ENCODE measurements at regions not wholly inside any gene's neighbourhood (a gene's known extent, or its start where the extent isn't known, plus 50 kb on each side); places are given as distances from the start of the nearest gene placed in this dataset.

DNA sequence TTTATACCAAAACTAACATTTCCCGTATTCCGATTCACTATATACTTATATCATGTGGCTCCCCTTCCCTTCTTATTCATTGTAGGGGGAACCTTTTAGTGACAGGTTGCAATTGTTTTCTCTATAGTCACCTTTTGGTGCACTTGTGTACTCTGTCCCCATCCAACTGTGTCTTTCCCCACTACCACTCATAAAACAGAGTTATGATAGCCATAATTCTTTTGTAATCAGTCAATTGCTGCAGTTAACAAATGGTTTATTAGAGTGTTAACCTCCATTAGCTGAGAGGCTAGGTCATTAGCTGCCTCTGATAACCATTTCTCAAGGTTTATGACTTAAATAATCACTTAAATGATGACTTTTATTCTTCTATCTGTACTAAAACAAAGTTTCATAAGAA, 338.1 kb upstream of the SEL1L start:
- Histone ChIP-seq H3K4me3 (ENCODE audit: low read length in 3 of 3) (no peak overlapping the region), H3K27me3 (ENCODE audit: control insufficient read depth, insufficient read depth, low read length) (no peaks in the 10 kb centered on the region), H3K4me1 (ENCODE audit: control insufficient read depth in 2 of 3, insufficient read depth in 2 of 3, low read depth in 1 of 3, low read length in 3 of 3) (no peaks in the 10 kb centered on the region), H3K9ac (ENCODE audit: low read length in 3 of 3) (no peak overlapping the region), H3K36me3 (ENCODE audit: control insufficient read depth in 2 of 3, insufficient read depth in 3 of 3, low read length in 3 of 3) (no peaks in the 10 kb centered on the region), H3K27ac (ENCODE audit: low read depth in 2 of 2, low read length in 2 of 2) (no peak overlapping the region), H3K9me3 (ENCODE audit: control insufficient read depth in 2 of 3, insufficient read depth in 1 of 3, low read length in 3 of 3) (no peaks in the 10 kb centered on the region)
- TF ChIP-seq, protein P1, sequence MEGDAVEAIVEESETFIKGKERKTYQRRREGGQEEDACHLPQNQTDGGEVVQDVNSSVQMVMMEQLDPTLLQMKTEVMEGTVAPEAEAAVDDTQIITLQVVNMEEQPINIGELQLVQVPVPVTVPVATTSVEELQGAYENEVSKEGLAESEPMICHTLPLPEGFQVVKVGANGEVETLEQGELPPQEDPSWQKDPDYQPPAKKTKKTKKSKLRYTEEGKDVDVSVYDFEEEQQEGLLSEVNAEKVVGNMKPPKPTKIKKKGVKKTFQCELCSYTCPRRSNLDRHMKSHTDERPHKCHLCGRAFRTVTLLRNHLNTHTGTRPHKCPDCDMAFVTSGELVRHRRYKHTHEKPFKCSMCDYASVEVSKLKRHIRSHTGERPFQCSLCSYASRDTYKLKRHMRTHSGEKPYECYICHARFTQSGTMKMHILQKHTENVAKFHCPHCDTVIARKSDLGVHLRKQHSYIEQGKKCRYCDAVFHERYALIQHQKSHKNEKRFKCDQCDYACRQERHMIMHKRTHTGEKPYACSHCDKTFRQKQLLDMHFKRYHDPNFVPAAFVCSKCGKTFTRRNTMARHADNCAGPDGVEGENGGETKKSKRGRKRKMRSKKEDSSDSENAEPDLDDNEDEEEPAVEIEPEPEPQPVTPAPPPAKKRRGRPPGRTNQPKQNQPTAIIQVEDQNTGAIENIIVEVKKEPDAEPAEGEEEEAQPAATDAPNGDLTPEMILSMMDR (IDR thresholded peaks at IDR 0.05; ENCODE audit: borderline replicate concordance, extremely low read depth, insufficient read depth): no peak
- intact Hi-C loops (cut with DNase I): no loop called here
- FAIRE-seq (no peak), DNase-seq (no peak)

DNA sequence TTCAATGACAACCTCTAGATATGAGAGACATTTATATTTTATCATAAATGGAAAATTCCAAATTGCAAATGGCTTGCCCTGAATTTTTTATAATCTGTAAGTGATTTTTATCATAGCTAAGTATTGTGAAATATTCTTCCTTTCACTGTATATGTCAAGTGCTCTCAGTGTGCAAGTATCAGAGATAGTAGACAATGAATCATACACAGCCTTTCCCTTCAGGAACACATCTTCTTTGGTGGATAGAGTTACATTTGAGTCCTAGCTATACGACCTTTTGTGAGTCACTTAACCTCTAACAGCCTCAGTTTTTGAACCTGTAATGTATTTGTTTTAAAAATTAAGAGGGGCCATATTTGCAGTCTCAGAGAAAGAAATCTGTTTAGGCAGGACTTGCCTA, 350.7 kb upstream of the SEL1L start:
- intact Hi-C loops (cut with DNase I): no loop called here
- TF ChIP-seq, protein P1 (IDR thresholded peaks at IDR 0.05; ENCODE audit: borderline replicate concordance, extremely low read depth, insufficient read depth): no peak
- H3K9ac ChIP-seq (ENCODE audit: low read length in 3 of 3): no peak overlapping the region
- H3K9me3 ChIP-seq (ENCODE audit: control insufficient read depth in 2 of 3, insufficient read depth in 1 of 3, low read length in 3 of 3): no peaks in the 10 kb centered on the region
- no peak for FAIRE-seq
- H3K4me3 ChIP-seq (ENCODE audit: low read length in 3 of 3): no peak overlapping the region
- H3K27me3 ChIP-seq (ENCODE audit: control insufficient read depth, insufficient read depth, low read length): no peaks in the 10 kb centered on the region
- no peak overlapping the region for H3K27ac ChIP-seq (ENCODE audit: low read depth in 2 of 2, low read length in 2 of 2)
- no peaks in the 10 kb centered on the region for H3K4me1 ChIP-seq (ENCODE audit: control insufficient read depth in 2 of 3, insufficient read depth in 2 of 3, low read depth in 1 of 3, low read length in 3 of 3)
- no peak for DNase-seq
- H3K36me3 ChIP-seq (ENCODE audit: control insufficient read depth in 2 of 3, insufficient read depth in 3 of 3, low read length in 3 of 3): no peaks in the 10 kb centered on the region

DNA sequence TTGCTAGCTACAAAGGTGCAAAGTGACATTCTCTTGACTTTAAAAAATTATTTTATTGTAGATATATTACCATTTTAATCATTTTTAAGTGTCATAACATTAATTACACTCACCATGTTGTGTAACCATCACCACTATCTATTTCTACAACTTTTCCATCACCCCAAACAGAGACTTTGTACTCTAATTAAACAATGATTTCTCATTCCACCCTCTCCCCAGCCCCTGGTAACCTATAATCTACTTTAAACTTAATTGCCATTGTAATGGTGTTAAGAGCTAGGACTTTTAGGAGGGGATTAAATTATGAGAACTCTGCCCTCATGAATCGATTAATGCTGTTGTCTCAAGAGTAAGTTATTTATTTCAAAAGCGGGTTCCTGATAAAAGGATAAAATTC, 352.9 kb upstream of the SEL1L start:
- Histone ChIP-seq H3K9ac (ENCODE audit: low read length in 3 of 3) (no peak overlapping the region), H3K27me3 (ENCODE audit: control insufficient read depth, insufficient read depth, low read length) (no peaks in the 10 kb centered on the region), H3K9me3 (ENCODE audit: control insufficient read depth in 2 of 3, insufficient read depth in 1 of 3, low read length in 3 of 3) (no peaks in the 10 kb centered on the region), H3K4me3 (ENCODE audit: low read length in 3 of 3) (no peak overlapping the region), H3K27ac (ENCODE audit: low read depth in 2 of 2, low read length in 2 of 2) (no peak overlapping the region), H3K4me1 (ENCODE audit: control insufficient read depth in 2 of 3, insufficient read depth in 2 of 3, low read depth in 1 of 3, low read length in 3 of 3) (no peaks in the 10 kb centered on the region), H3K36me3 (ENCODE audit: control insufficient read depth in 2 of 3, insufficient read depth in 3 of 3, low read length in 3 of 3) (no peaks in the 10 kb centered on the region)
- FAIRE-seq: no peak
- no peak for DNase-seq
- intact Hi-C loops (cut with DNase I): no loop called here
- TF ChIP-seq, protein P1 (IDR thresholded peaks at IDR 0.05; ENCODE audit: borderline replicate concordance, extremely low read depth, insufficient read depth): no peak

DNA sequence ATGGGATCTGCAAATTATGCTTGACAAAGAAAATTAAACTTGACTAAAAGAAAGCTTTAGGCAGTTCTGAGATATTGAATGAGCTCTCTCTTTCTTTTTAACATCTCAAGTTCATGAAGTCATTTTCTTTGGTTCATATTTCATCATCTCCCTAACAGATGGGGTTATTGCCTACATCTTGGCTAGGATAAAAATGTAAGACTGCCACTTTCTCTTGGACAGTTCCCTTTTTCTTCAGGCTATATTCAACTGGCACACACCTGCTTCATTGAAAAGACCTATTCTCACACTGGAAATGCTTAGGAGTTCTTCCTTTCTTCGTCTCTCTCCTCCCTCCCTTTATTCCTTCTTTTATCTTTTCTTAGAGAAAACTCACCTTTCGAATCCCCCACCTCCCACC, 355.9 kb upstream of the SEL1L start:
- no peaks in the 10 kb centered on the region for H3K27me3 ChIP-seq (ENCODE audit: control insufficient read depth, insufficient read depth, low read length)
- DNase-seq (no peak), FAIRE-seq (no peak)
- TF ChIP-seq, protein P1 (IDR thresholded peaks at IDR 0.05; ENCODE audit: borderline replicate concordance, extremely low read depth, insufficient read depth): no peak
- no peaks in the 10 kb centered on the region for H3K9me3 ChIP-seq (ENCODE audit: control insufficient read depth in 2 of 3, insufficient read depth in 1 of 3, low read length in 3 of 3)
- H3K27ac ChIP-seq (ENCODE audit: low read depth in 2 of 2, low read length in 2 of 2): no peak overlapping the region
- no peak overlapping the region for H3K4me3 ChIP-seq (ENCODE audit: low read length in 3 of 3)
- no peak overlapping the region for H3K9ac ChIP-seq (ENCODE audit: low read length in 3 of 3)
- H3K4me1 ChIP-seq (ENCODE audit: control insufficient read depth in 2 of 3, insufficient read depth in 2 of 3, low read depth in 1 of 3, low read length in 3 of 3): no peaks in the 10 kb centered on the region
- intact Hi-C loops (cut with DNase I): no loop called here
- H3K36me3 ChIP-seq (ENCODE audit: control insufficient read depth in 2 of 3, insufficient read depth in 3 of 3, low read length in 3 of 3): no peaks in the 10 kb centered on the region

Data from kidney (tissue), 13 donors.